ENCODE measurements at regions not wholly inside any gene's neighbourhood (a gene's known extent, or its start where the extent isn't known, plus 50 kb on each side); places are given as distances from the start of the nearest gene placed in this dataset.

GRCh38 chr20:39097889-39098288, 135.7 kb downstream of the DHX35 start:
- TF ChIP-seq, protein P1, sequence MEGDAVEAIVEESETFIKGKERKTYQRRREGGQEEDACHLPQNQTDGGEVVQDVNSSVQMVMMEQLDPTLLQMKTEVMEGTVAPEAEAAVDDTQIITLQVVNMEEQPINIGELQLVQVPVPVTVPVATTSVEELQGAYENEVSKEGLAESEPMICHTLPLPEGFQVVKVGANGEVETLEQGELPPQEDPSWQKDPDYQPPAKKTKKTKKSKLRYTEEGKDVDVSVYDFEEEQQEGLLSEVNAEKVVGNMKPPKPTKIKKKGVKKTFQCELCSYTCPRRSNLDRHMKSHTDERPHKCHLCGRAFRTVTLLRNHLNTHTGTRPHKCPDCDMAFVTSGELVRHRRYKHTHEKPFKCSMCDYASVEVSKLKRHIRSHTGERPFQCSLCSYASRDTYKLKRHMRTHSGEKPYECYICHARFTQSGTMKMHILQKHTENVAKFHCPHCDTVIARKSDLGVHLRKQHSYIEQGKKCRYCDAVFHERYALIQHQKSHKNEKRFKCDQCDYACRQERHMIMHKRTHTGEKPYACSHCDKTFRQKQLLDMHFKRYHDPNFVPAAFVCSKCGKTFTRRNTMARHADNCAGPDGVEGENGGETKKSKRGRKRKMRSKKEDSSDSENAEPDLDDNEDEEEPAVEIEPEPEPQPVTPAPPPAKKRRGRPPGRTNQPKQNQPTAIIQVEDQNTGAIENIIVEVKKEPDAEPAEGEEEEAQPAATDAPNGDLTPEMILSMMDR (IDR thresholded peaks at IDR 0.05): no peak
- TF ChIP-seq POLR2A (IDR thresholded peaks at IDR 0.05) (no peak), POLR2AphosphoS5 (IDR thresholded peaks at IDR 0.05) (no peak)
